AG08396 (cell line): ENCODE measurements at regions not wholly inside any gene's neighbourhood (a gene's known extent, or its start where the extent isn't known, plus 50 kb on each side); places are given as distances from the start of the nearest gene placed in this dataset.
"Not testable (repeated sequence)": the region's sequence is repeated elsewhere in the genome, so short reads cannot be mapped to it uniquely, and the experiment has no call there.

ENCODE experiments used
- DNase-seq: peaks from one replicate; pipeline ENCODE4 v3.0.0; 2012; ENCODE audit warnings: low spot score, mixed read lengths

DNA sequence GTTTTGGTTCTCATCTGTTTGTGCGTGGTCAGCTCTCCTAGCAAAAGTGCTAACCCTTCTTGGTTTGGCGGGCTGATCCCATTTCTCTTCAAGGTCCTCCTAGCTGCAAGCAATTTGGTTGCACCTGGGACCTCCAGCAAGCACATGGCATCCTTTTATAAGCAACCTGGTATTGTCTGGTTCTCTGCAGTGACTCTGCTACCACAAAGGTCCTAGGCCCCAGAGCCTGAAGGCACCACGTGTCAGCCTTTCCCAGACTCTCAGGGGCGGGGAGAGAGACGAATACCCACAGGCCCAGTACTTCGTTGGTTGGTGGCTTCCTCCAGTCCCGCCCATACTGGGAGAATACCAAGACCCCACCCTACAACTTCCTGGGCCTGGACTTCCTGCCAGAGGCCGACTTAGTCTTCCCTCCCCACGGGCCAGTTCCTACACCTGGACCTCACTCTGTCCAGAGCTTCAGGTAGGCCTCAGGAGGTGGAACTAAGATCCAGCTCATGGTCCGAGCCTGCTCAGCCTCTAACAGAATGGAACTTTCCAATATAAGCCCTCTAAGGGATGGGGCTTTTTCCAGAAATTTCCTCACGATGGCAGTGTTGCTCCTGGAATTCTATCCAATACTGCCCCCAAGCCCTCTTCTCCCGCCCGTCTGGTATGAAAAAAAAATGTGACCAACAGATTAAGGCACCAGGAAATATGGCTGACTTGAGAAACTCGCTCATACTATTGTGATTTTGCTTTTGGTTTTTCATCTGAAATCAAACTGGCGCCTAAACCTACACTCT lies 192.5 kb upstream of the STK26 start:
- DNase-seq = peak; percentile 34

DNA sequence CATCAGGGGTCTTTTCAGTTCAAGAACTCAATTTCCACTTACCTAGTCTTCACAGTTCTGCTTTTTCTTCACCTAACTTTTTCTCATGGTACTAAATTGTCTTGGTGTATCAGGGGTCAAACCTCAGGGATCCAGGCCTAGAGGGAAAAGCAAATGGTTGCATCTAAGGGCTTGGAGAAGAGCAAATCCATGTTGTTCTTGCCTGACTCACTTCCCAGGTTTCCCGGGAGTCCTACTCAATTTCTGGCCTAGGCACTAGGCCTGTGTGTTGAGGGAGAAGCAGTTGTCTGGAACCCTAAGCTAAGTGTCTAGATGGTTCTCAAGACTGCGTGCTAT lies 191.9 kb upstream of the STK26 start:
- DNase-seq = no peak

DNA sequence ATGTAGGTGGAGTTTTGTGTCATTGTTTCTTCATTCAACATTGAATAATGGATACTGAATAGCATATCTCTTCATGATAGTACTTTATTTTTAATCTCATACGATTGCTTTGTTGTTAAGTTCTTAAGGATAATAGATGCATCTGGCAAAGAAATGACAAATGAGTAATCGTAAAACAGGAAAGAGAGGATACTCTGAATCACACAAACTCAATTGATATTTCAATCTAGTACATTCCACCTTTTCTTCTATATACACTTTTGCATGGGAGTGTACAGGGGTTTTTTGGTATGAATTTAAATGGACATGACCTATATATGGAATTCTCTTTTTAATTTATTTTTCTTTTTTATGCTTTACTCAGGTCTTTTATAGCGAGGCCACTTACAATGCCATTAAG lies 186.9 kb upstream of the STK26 start:
- no peak for DNase-seq

DNA sequence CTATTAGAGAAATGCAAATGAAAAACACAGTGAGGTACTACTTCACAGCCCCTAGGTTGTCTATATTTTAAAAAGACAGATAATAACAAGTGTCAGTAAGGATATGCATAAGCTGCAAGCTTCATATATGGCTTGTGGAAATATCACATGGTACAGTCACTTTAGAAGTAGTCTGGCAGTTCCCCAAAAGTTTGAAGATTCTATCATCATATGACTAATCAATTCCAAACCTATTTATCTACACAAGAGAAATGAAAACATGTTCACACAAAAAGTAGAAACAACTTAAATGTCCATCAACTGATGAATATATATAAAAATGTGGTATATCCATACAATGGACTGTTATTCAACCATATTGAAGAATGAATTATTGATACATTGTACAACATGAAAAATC lies 185.8 kb upstream of the STK26 start:
- no peak for DNase-seq

DNA sequence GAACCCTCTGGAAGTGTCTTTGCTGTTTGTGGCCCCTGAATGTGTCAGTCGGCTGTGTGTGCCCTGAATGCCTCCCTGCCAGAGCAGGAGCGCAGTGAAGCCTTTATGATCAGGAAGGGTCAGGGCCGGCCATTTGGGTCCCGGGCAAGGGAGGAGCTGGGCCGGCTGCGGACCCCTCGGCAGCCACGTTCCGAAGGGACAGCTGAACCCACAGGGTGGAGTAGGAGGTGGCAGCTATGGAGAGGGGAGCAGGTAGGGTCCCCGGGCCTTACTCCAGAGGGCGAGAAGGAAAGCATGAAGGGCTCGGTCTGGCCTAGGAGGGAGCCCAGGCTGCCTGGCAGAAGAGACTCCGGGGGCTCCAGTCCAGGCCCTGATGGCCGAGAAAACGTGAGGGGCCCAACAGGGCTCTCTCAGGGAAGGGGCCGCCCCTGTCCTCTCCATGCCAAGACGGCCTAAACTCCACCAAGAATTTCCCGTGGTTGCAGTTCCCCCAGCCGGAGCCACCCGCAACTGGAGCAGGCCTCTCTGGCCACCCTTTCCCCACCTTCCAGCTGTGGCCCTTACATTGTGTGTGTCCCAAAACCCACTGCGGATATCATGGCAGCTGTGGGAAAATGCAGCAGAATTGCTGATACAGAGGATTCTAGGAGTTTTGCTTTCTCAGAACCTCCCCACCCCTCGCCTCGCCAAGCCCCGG lies 182.2 kb upstream of the STK26 start:
- DNase-seq = no peak

DNA sequence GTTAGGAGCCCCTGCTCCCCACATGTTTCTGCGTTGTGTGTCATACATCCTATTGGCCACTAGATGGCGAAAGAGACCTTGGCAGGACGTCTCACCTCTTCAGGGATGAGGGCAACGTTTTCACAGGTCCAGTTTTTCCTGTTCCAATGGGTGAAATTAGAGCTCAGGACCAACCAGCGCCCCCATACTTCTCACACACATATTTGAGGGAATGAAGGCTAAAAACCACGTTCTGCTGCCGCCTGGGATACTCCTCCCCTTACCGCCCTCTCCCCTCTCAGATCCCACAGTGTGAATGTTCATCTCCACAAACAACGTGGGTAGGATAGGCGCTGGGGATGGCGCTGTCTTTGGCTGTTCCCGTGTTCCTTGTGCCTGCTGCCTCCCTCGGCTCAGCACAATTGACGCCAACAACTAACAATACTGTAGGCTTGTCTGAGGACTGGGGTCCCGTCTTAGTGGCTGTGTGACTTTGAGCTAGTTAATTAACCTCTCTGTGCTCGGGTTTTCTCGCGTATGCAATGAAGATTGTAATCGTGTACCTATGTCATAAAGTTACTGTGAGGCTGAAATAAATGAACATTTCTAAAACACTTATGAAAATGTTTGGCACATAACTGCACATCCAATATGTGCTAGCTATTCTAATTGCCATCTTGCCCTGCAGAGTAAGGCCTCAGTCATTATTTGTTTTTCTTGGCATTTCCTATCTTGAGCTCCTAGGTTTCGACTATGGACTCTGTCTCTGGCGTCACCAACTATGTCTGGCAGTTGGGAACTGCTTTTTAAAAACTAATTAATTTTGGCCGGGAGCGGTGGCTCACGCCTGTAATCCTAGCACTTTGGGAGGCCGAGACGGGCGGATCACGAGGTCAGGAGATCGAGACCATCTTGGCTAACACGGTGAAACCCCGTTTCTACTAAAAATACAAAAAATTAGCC lies 181.3 kb upstream of the STK26 start:
- DNase-seq = peak; percentile 63

DNA sequence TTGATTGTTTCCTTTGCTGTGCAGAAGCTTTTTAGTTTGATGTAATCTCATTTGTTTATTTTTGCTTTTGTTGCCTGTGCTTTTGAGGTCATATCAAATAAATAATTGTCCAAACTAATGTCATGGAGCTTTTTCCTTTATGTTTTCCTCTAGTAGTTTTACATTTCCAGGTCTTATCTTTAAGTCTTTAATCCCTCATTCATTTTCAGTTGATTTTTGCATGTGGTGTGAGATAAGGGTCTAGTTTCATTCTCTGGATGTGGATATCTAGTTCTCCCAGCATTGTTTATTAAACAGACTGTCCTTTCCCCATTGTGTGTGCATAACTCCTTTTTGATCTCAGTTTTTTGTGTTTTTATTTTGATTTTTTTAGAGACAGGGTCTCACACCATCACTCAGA lies 179.1 kb upstream of the STK26 start:
- no peak for DNase-seq

DNA sequence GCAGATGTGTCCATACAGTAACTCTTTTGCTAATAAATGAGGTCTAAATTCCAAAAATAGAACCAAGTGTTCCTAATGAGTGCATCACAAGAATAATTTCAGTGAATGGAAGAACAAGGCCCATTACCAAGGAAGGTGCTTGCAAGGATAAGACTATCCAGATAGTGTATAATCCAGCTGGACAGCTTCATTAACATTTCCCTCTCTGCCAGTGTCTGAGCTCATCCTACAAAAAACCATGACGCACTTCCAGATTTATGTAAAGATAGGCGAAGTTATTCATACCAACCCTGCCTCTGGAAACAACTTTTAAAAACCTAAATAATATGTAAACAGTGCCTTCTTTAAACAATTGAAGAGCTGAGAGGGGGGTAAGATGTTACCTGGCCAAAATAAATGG lies 177.9 kb upstream of the STK26 start:
- DNase-seq = no peak

DNA sequence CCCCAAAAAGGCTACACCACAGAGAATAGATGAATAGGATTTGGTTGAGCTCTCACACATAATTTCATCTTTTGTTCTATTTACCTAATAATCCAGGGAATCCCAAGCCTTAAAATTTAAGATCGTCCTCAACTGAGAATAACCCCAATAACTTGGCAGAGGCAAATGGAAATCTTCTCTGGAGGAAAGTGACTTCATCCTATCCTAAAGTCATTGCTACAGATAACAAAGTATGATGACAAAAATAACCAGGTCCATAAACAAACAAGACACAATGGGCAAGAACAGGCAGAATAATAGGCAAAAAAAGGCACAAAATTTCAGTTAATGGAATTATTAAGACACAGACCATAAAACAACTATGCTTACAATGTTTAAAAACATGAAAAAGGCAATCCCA lies 177.3 kb upstream of the STK26 start:
- DNase-seq = no peak

DNA sequence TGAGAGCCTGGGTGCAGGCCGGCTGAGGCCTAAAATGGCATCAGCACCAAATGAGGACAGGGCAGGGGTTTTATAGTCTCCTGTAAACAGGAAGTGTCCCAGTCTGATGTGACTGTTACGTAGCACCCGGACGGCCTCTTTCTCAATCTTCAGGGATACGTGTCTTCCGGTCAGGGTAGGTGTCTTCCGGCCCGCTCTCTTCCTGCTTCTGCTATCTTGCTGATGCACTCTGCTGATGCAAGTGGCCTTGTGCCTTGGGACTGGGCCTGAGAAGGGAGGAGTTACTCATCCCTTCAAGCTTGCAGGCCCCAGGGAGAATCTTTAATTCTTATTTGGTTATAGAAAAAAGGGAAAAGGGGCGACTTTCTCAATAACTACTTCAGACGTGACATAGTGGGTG lies 172.1 kb upstream of the STK26 start:
- DNase-seq = not testable (repeated sequence)

DNA sequence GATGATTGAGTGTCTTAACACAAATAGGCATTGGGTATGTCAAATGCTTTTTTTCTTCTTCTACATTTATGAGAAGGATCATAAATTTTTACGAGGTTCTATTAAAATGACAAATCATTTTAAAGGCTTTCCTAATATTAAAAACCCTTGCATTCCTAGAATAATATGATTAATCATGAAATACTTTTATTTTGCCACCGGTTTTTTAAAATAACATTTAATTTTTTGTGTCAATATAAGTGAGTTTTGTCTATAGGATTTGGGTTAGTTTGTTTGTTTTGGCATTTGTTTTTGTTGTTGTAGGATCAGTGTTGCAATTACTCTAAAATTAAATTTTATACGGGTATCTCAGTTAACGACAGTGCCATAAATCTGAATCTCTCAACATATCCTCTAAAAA lies 169.7 kb upstream of the STK26 start:
- no peak for DNase-seq

DNA sequence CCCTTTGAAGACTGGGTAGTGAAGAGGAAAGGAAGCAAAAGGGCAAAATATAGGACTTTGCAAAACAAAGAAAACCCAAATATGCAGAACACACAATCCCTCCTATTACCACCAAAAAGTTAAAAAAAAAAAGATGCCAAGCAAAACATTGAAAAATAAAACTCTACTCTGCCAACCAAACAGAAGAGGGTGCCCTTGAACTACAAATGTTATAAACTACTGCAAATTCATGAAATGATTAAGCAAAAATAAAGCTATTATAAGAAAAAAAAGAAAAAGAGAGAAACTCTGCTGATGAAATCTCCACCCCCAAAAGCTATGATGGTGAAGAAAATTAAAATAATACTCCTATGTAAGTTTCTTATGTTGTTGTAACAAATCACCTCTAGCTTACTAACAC lies 168.5 kb upstream of the STK26 start:
- no peak for DNase-seq

DNA sequence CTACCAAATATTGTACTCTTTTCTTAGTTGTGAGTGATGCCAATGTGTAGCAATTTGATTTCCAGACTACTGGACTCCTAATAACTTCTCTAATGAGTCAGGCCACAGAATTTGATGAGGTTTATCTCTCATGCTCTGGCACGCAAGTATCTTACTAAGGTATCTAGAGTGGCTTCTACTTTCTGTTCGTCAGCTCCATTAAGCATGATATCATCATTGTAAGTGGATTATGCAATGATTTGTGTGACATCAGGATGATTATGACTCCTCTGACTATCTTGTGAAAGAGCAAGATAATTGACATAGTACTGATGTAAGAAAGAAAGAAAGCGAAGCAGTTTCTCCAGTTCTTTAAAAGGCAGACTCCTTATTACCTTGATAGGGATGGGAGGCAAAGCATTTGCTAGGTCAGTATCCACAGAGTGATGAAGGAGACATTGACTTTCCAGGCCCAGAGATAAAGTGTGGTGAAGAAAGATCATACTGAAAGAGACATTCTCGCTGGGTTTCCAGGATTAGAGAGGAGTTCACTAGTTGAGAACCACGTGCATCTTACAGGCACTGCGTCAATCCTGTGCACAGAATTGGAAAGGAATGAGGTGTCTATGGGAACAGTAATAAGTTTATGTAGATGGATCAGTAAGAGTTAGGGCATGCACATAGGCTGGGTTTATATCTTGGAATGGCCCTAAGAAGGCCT lies 161.9 kb upstream of the STK26 start:
- no peak for DNase-seq

DNA sequence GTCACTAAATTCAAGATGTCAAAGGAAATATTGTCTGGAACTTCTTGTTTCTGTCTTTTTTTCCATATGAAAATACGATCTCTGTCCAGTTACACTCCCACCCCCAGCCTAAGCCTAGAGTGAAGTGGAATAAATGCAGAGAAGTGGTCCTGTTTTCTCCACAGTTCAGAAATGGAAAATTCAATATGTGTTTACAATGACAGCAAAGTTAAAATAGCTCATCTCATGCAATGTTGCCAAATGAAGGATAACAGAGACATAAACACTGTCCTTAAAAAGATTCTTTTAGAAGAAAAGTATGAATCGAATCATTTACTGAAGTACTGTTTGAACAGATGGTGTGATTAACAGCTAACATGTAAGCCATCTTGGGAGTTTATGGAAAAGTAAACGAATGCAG lies 160.8 kb upstream of the STK26 start:
- no peak for DNase-seq

DNA sequence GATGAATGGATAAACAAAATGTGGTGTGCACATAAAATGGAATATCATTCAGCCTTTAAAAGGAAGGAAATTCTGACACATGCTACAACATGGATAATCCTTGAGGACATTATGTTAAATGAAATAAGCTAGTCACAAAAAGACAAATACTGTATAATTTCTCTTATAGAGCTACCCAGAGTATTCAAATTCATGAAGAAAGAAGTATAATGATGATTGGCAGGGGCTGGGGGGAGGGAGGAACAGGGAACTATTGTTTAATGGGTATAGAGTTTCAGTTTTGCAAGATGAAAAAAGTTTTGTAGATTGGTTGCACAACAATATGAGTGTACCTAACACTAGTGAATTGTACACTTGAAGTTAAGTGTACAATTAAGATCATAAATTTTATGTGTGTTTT lies 153.9 kb upstream of the STK26 start:
- DNase-seq = no peak

DNA sequence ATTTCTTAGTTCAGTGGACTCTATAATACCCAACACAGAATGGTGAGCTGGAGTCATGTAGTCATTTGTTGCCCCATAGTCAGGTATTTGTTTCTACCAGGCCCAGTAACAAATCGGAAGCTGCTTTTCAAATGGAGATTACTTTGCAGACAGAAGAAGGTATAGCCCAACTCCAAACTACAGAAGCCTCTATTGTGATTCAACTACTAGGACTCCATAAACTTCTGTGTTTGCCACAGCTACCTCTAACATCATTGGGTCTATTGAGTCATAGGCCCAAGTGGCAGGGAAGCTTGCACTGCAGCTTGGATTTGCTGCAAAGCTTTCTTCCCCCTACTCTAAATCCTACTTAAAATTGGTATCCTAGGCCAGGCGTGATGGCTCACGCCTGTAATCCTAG lies 148.8 kb upstream of the STK26 start:
- no peak for DNase-seq

DNA sequence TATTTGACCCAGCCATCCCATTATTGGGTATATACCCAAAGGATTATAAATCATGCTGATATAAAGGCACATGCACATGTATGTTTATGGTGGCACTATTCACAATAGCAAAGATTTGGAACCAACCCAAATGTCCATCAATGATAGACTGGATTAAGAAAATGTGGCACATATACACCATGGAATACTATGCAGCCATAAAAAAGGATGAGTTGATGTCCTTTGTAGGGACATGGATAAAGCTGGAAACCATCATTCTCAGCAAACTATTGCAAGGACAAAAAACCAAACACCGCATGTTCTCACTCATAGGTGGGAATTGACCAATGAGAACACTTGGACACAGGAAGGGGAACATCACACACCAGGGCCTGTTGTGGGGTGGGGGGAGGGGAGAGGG lies 147.3 kb upstream of the STK26 start:
- not testable (repeated sequence) for DNase-seq

DNA sequence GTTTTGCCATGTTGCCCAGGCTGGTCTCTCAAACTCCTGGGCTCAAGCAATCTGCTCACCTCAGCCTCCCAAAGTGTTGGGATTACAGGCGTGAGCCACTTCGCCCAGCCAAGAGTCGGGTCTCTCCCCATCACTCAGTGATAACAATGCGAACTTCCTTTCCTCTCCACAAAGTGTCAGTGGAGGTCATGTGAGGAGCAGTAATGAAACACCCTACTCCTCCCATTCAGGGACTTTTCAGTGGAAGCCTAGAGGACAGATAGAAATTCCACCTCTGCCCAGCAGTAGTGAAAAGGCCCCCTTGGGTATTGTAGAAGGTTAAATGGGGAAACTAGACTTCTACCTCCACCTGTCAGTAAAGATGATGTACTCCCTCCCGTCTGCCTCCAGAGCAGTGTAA lies 141.9 kb upstream of the STK26 start:
- no peak for DNase-seq

DNA sequence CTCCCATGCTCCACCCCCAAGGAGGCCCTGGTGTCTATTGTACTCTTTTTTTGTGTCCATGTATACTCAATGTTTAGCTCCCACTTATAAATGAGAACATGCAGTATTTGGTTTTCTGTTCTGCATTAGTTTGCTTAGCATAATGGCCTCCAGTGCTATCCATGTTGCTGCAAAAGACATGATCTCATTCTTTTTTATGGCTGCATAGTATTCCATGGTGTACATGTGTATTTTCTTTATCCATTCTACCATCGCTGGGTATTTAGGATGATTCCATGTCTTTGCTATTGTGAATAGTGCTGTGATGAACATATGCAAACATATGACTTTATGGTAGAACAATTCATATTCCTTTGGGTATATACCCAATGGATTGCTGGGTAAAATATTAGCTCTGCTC lies 138.1 kb upstream of the STK26 start:
- DNase-seq = not testable (repeated sequence)

DNA sequence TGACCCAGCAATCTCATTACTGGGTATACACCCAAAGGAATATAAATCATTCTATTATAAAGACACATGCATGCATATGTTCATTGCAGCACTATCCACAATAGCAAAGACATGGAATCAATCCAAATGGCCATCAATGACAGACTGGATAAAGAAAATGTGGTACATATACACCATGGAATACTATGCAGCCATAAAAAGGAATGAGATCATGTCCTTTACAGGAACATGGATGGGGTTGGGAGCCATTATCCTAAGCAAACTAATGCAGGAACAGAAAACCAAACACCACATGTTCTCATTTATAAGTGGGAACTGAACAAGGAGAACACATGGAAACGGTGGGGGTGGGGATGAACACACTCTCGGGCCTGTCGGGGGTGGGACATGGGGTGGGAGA lies 129.2 kb upstream of the STK26 start:
- DNase-seq = not testable (repeated sequence)

DNA sequence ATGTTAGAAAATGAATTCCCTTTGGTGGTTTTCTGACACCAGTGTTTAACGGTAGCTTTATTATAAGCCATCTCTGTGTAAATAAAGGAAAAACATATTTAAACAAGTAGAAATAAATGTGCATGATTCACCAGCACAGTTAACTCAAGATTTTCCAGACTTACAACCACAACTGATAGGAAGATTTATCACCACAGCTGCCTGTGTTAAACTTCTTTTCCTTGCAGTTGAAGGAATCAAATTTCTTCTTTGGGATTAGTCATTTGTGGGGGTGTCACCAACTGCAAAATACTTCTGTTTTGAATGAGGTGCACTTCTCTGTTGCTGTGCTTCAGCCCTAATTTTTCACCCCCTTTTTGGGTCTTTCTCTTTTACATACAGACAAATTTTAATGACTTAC lies 128.1 kb upstream of the STK26 start:
- no peak for DNase-seq

DNA sequence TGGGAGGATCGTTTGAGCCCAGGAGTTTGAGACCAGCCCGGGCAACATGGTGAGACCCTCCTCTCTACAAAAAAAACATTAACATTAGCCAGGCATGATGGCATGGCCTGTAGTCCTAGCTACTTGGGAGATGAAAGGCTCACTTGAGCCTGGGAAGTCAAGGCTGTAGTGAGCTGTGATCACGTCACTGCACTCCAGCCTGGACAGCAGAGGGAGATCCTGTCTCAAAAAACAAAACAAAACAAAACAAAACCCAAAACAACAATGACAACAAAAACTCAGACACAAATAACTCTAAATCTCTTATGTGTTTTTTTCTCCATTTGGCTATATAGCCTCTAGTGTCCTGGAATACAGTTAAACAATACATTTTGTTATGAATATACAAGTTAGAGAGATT lies 127.3 kb upstream of the STK26 start:
- no peak for DNase-seq
